22Rv1 (cell line): ENCODE measurements at regions not wholly inside any gene's neighbourhood (a gene's known extent, or its start where the extent isn't known, plus 50 kb on each side); places are given as distances from the start of the nearest gene placed in this dataset.
"Not testable (repeated sequence)": the region's sequence is repeated elsewhere in the genome, so short reads cannot be mapped to it uniquely, and the experiment has no call there.

Source experiments
- CTCF ChIP-seq: fragments of 450-650 bp; IDR thresholded peaks from 2 replicates; pipeline ENCODE4 v1.5.1; 2017; ENCODE audit warnings: mild to moderate bottlenecking
- ZFX ChIP-seq: fragments of 450-650 bp; IDR thresholded peaks from 2 replicates; pipeline ENCODE4 v1.6.1; 2017; ENCODE audit warnings: antibody characterized with exemption, borderline replicate concordance

DNA sequence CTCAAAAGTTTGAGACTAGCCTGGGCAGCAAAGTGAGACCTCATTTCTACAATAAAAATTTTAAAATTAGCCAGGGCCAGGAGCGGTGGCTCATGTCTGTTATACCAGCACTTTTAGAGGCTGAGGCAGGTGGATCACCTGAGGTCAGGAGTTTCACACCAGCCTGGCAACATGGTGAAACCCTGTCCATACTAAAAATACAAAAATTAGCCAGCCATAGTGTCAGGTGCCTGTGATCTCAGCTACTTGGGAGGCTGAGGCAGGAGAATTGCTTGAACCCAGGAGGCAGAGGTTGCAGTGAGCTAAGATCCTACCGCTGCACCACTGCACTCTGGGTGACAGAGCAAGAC, 85.1 kb upstream of the MAP4 start:
- TF ChIP-seq CTCF, ZFX: not testable (repeated sequence)
